ENCODE measurements at regions not wholly inside any gene's neighbourhood (a gene's known extent, or its start where the extent isn't known, plus 50 kb on each side); places are given as distances from the start of the nearest gene placed in this dataset.

GRCh38 chr14:85235868-85236267 lies 294.1 kb upstream of the FLRT2 start:
- no peaks in the 10 kb centered on the region for H3K27me3 ChIP-seq (ENCODE audit: control insufficient read depth, insufficient read depth, low read length)
- no peak for DNase-seq
- TF ChIP-seq, protein P1, sequence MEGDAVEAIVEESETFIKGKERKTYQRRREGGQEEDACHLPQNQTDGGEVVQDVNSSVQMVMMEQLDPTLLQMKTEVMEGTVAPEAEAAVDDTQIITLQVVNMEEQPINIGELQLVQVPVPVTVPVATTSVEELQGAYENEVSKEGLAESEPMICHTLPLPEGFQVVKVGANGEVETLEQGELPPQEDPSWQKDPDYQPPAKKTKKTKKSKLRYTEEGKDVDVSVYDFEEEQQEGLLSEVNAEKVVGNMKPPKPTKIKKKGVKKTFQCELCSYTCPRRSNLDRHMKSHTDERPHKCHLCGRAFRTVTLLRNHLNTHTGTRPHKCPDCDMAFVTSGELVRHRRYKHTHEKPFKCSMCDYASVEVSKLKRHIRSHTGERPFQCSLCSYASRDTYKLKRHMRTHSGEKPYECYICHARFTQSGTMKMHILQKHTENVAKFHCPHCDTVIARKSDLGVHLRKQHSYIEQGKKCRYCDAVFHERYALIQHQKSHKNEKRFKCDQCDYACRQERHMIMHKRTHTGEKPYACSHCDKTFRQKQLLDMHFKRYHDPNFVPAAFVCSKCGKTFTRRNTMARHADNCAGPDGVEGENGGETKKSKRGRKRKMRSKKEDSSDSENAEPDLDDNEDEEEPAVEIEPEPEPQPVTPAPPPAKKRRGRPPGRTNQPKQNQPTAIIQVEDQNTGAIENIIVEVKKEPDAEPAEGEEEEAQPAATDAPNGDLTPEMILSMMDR (IDR thresholded peaks at IDR 0.05; ENCODE audit: borderline replicate concordance, extremely low read depth, insufficient read depth): no peak
- no peak for FAIRE-seq
- no peaks in the 10 kb centered on the region for H3K9me3 ChIP-seq (ENCODE audit: control insufficient read depth in 2 of 3, insufficient read depth in 1 of 3, low read length in 3 of 3)
- no peak overlapping the region for H3K9ac ChIP-seq (ENCODE audit: low read length in 3 of 3)
- H3K36me3 ChIP-seq (ENCODE audit: control insufficient read depth in 2 of 3, insufficient read depth in 3 of 3, low read length in 3 of 3): no peaks in the 10 kb centered on the region
- H3K27ac ChIP-seq (ENCODE audit: low read depth in 2 of 2, low read length in 2 of 2): no peak overlapping the region
- H3K4me3 ChIP-seq (ENCODE audit: low read length in 3 of 3): no peak overlapping the region
- intact Hi-C loops (cut with DNase I): no loop called here
- no peaks in the 10 kb centered on the region for H3K4me1 ChIP-seq (ENCODE audit: control insufficient read depth in 2 of 3, insufficient read depth in 2 of 3, low read depth in 1 of 3, low read length in 3 of 3)

- TF ChIP-seq, protein P1 (IDR thresholded peaks at IDR 0.05; ENCODE audit: borderline replicate concordance, extremely low read depth, insufficient read depth): no peak
- no peaks in the 10 kb centered on the region for H3K27me3 ChIP-seq (ENCODE audit: control insufficient read depth, insufficient read depth, low read length)
Measured at GRCh38 chr14:85236296-85236695, 293.6 kb upstream of the FLRT2 start.

DNA sequence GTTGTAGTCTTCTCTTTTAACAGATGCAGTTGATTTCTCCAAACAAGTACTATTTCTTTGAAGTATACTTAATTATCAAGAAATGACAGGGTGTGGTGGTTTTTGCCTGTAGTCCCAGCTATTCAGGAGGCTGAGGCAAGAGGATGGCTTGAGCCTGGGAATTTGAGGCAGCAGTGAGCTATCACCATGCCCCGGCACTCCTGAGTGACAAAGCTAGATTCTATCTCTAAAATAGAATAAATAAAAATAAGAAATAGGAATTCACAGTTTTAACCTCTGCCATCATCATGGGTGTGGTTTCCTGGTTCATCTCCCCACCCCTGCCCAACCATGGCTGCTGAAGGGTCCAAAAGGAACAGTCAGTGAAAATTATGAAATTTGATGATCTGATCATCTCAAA lies 290.2 kb upstream of the FLRT2 start:
- H3K4me1 ChIP-seq (ENCODE audit: control insufficient read depth in 2 of 3, insufficient read depth in 2 of 3, low read depth in 1 of 3, low read length in 3 of 3): peaks cover 0 to 3% (median 0%) of the 10 kb centered on the region in 3 donors
- no peak for FAIRE-seq

More at GRCh38 chr14:85236296-85236695, 293.6 kb upstream of the FLRT2 start:
- H3K27ac ChIP-seq (ENCODE audit: low read depth in 2 of 2, low read length in 2 of 2): no peak overlapping the region
- DNase-seq: no peak
- no peaks in the 10 kb centered on the region for H3K36me3 ChIP-seq (ENCODE audit: control insufficient read depth in 2 of 3, insufficient read depth in 3 of 3, low read length in 3 of 3)
- H3K9me3 ChIP-seq (ENCODE audit: control insufficient read depth in 2 of 3, insufficient read depth in 1 of 3, low read length in 3 of 3): no peaks in the 10 kb centered on the region
- intact Hi-C loops (cut with DNase I): no loop called here
- H3K9ac ChIP-seq (ENCODE audit: low read length in 3 of 3): no peak overlapping the region
- H3K4me1 ChIP-seq (ENCODE audit: control insufficient read depth in 2 of 3, insufficient read depth in 2 of 3, low read depth in 1 of 3, low read length in 3 of 3): peaks cover 0 to 2% (median 0%) of the 10 kb centered on the region in 3 donors
- no peak overlapping the region for H3K4me3 ChIP-seq (ENCODE audit: low read length in 3 of 3)
- no peak for FAIRE-seq

More for the DNA sequence above, 290.2 kb upstream of the FLRT2 start:
- H3K27me3 ChIP-seq (ENCODE audit: control insufficient read depth, insufficient read depth, low read length): no peaks in the 10 kb centered on the region
- intact Hi-C loops (cut with DNase I): no loop called here
- no peak overlapping the region for H3K4me3 ChIP-seq (ENCODE audit: low read length in 3 of 3)
- no peaks in the 10 kb centered on the region for H3K9me3 ChIP-seq (ENCODE audit: control insufficient read depth in 2 of 3, insufficient read depth in 1 of 3, low read length in 3 of 3)
- TF ChIP-seq, protein P1 (IDR thresholded peaks at IDR 0.05; ENCODE audit: borderline replicate concordance, extremely low read depth, insufficient read depth): no peak
- no peak overlapping the region for H3K9ac ChIP-seq (ENCODE audit: low read length in 3 of 3)
- DNase-seq: no peak
- no peak overlapping the region for H3K27ac ChIP-seq (ENCODE audit: low read depth in 2 of 2, low read length in 2 of 2)
- no peaks in the 10 kb centered on the region for H3K36me3 ChIP-seq (ENCODE audit: control insufficient read depth in 2 of 3, insufficient read depth in 3 of 3, low read length in 3 of 3)

Data from kidney (tissue), 13 donors.